Mononuclear cell (primary cell): ENCODE measurements at regions not wholly inside any gene's neighbourhood (a gene's known extent, or its start where the extent isn't known, plus 50 kb on each side); places are given as distances from the start of the nearest gene placed in this dataset.
"Not testable (repeated sequence)": the region's sequence is repeated elsewhere in the genome, so short reads cannot be mapped to it uniquely, and the experiment has no call there.

Experiments
- H3K27me3 ChIP-seq: 2 replicates; pipeline ENCODE4 v1.6.0; 2011; ENCODE audit warnings: low read length, control low read depth; ENCODE audit not compliant: insufficient read depth
- H3K4me1 ChIP-seq: 2 replicates; pipeline ENCODE4 v1.5.1; 2011; ENCODE audit warnings: mild to moderate bottlenecking, low read length, control low read depth; ENCODE audit not compliant: insufficient read depth
- H3K4me3 ChIP-seq: 2 replicates; pipeline ENCODE4 v1.5.1; 2011; ENCODE audit warnings: mild to moderate bottlenecking, low read length, moderate library complexity
- H3K9me3 ChIP-seq: 2 replicates; pipeline ENCODE4 v1.5.1; 2011; ENCODE audit warnings: low read depth, mild to moderate bottlenecking, control low read depth, low read length

- Histone ChIP-seq H3K27me3 (peaks cover 5% of the 10 kb centered on the region), H3K9me3 (no peaks in the 10 kb centered on the region), H3K4me1 (no peaks in the 10 kb centered on the region), H3K4me3 (no peak overlapping the region)
These were observed 452.8 kb upstream of the PTGER4 start for GRCh38 chr5:40226906-40227305.

GRCh38 chr5:40225147-40225546 is 454.6 kb upstream of the PTGER4 start:
- not testable (repeated sequence) for H3K9me3 ChIP-seq, H3K4me3 ChIP-seq, H3K4me1 ChIP-seq, H3K27me3 ChIP-seq

GRCh38 chr5:40224421-40224820 is 455.3 kb upstream of the PTGER4 start:
- H3K4me1 ChIP-seq, result no peaks in the 10 kb centered on the region
- no peaks in the 10 kb centered on the region for H3K9me3 ChIP-seq
- H3K4me3 ChIP-seq, result no peak overlapping the region
- peaks cover 5% of the 10 kb centered on the region for H3K27me3 ChIP-seq

GRCh38 chr5:40223884-40224402 is 455.8 kb upstream of the PTGER4 start:
- peaks cover 5% of the 10 kb centered on the region for H3K27me3 ChIP-seq
- no peaks in the 10 kb centered on the region for H3K9me3 ChIP-seq
- no peaks in the 10 kb centered on the region for H3K4me1 ChIP-seq
- H3K4me3 ChIP-seq, result no peak overlapping the region

- H3K4me3 ChIP-seq, result no peak overlapping the region
- H3K4me1 ChIP-seq, result no peaks in the 10 kb centered on the region
- H3K9me3 ChIP-seq, result no peaks in the 10 kb centered on the region
- H3K27me3 ChIP-seq, result peaks cover 5% of the 10 kb centered on the region
These were observed 457.9 kb upstream of the PTGER4 start for GRCh38 chr5:40221796-40222195.

- Histone ChIP-seq H3K4me1 (no peaks in the 10 kb centered on the region), H3K4me3 (no peak overlapping the region), H3K27me3 (peaks cover 5% of the 10 kb centered on the region), H3K9me3 (no peaks in the 10 kb centered on the region)
These were observed 458.5 kb upstream of the PTGER4 start for GRCh38 chr5:40221255-40221654.

- no peaks in the 10 kb centered on the region for H3K27me3 ChIP-seq
- no peaks in the 10 kb centered on the region for H3K9me3 ChIP-seq
- no peaks in the 10 kb centered on the region for H3K4me1 ChIP-seq
- no peak overlapping the region for H3K4me3 ChIP-seq
These were observed 459.5 kb upstream of the PTGER4 start for GRCh38 chr5:40220260-40220659.

- H3K4me1 ChIP-seq, result no peaks in the 10 kb centered on the region
These were observed 462.2 kb upstream of the PTGER4 start for GRCh38 chr5:40217553-40217952.

GRCh38 chr5:40210694-40211093 is 469.0 kb upstream of the PTGER4 start:
- H3K9me3 ChIP-seq, result no peaks in the 10 kb centered on the region
- no peak overlapping the region for H3K4me3 ChIP-seq
- no peaks in the 10 kb centered on the region for H3K27me3 ChIP-seq
- H3K4me1 ChIP-seq, result no peaks in the 10 kb centered on the region

More at GRCh38 chr5:40217553-40217952, 462.2 kb upstream of the PTGER4 start:
- Histone ChIP-seq H3K27me3 (no peaks in the 10 kb centered on the region), H3K4me3 (no peak overlapping the region), H3K9me3 (no peaks in the 10 kb centered on the region)

- no peaks in the 10 kb centered on the region for H3K27me3 ChIP-seq
- no peaks in the 10 kb centered on the region for H3K4me1 ChIP-seq
- no peak overlapping the region for H3K4me3 ChIP-seq
- no peaks in the 10 kb centered on the region for H3K9me3 ChIP-seq
These were observed 473.7 kb upstream of the PTGER4 start for GRCh38 chr5:40206030-40206429.

GRCh38 chr5:40204144-40204543 is 475.6 kb upstream of the PTGER4 start:
- Histone ChIP-seq H3K9me3 (no peaks in the 10 kb centered on the region), H3K27me3 (no peaks in the 10 kb centered on the region), H3K4me3 (no peak overlapping the region), H3K4me1 (no peaks in the 10 kb centered on the region)

- Histone ChIP-seq H3K4me3 (no peak overlapping the region), H3K9me3 (no peaks in the 10 kb centered on the region)
These were observed 476.8 kb upstream of the PTGER4 start for GRCh38 chr5:40202814-40203440.

GRCh38 chr5:40198736-40199135 is 481.0 kb upstream of the PTGER4 start:
- no peaks in the 10 kb centered on the region for H3K9me3 ChIP-seq
- H3K4me1 ChIP-seq, result no peaks in the 10 kb centered on the region
- H3K27me3 ChIP-seq, result no peaks in the 10 kb centered on the region
- H3K4me3 ChIP-seq, result no peak overlapping the region

More at GRCh38 chr5:40202814-40203440, 476.8 kb upstream of the PTGER4 start:
- Histone ChIP-seq H3K27me3 (no peaks in the 10 kb centered on the region), H3K4me1 (no peaks in the 10 kb centered on the region)

- not testable (repeated sequence) for H3K27me3 ChIP-seq, H3K4me1 ChIP-seq, H3K4me3 ChIP-seq, H3K9me3 ChIP-seq
These were observed 484.1 kb upstream of the PTGER4 start for GRCh38 chr5:40195574-40195973.

- Histone ChIP-seq H3K4me1 (no peaks in the 10 kb centered on the region), H3K9me3 (no peaks in the 10 kb centered on the region), H3K27me3 (no peaks in the 10 kb centered on the region), H3K4me3 (no peak overlapping the region)
These were observed 488.6 kb upstream of the PTGER4 start for GRCh38 chr5:40191150-40191549.

- H3K4me3 ChIP-seq, result no peak overlapping the region
- H3K27me3 ChIP-seq, result no peaks in the 10 kb centered on the region
- H3K9me3 ChIP-seq, result peaks cover 12% of the 10 kb centered on the region
- H3K4me1 ChIP-seq, result no peaks in the 10 kb centered on the region
These were observed 507.0 kb upstream of the PTGER4 start for GRCh38 chr5:40172721-40173120.
